HCT116 (cell line): ENCODE measurements at regions not wholly inside any gene's neighbourhood (a gene's known extent, or its start where the extent isn't known, plus 50 kb on each side); places are given as distances from the start of the nearest gene placed in this dataset.

Experiments used
- ATAC-seq: fragments of 200-7000 bp; cut with Tn5 transposase; 2 replicates; pipeline ENCODE4 v1.9.1; 2020; ENCODE audit warnings: mild to moderate bottlenecking, moderate library complexity
- BruUV-seq: library from RNA; stranded (reverse); fragments of 400-500 nt; replicated peaks from 2 replicates; lab custom pipeline; 2021; lab: Mats Ljungman, UMichigan
- CTCF ChIA-PET: fragments of 300-600 bp; sonication (Branson Sonifier 250); formaldehyde crosslinking; loops from one replicate; lab custom pipeline; 2021; ENCODE audit warnings: antibody characterized with exemption; lab: Charles Lee
- POLR2A ChIA-PET: fragments of 300-600, 350-600 bp; sonication (Branson Sonifier 250); formaldehyde crosslinking; loops from one replicate; lab custom pipeline; 2021; ENCODE audit warnings: antibody characterized with exemption; lab: Charles Lee
- RAD21 ChIA-PET, 2 experiments: fragments of 300-600 bp; sonication (Branson Sonifier 250); formaldehyde crosslinking; loops; one replicate each; lab custom pipeline; 2023; ENCODE audit warnings: low total read pairs in 2 of 2; ENCODE audit not compliant: uncharacterized antibody in 2 of 2, unreplicated experiment in 2 of 2, low non-redundant PET in 1 of 2; lab: Charles Lee
- DNase-seq: peaks from one replicate; pipeline ENCODE4 v3.0.0-alpha.2; 2010; ENCODE audit warnings: low read depth, low spot score
- H2AFZ ChIP-seq: fragments of 200-600 bp; shearing (Covaris generic), sonication (generic); 2 replicates; pipeline ENCODE4 v1.6.1; 2017; ENCODE audit warnings: low read depth, mixed run types, mixed read lengths, antibody characterized with exemption, low read length; ENCODE audit not compliant: poor library complexity, severe bottlenecking
- H3K27ac ChIP-seq: 2 replicates; pipeline ENCODE4 v1.5.1; 2012; ENCODE audit warnings: low read depth, low read length
- H3K27me3 ChIP-seq: fragments of 200-600 bp; sonication (generic); 2 replicates; pipeline ENCODE4 v1.6.1; 2016; ENCODE audit warnings: mixed run types, low read length, mixed read lengths; ENCODE audit not compliant: insufficient read depth
- H3K36me3 ChIP-seq, 2 experiments: fragments of 200-500 bp in 1 of 2; fragments of 200-600 bp in 1 of 2; sonication (Bioruptor generic) in 1 of 2; sonication (generic) in 1 of 2; 2 replicates each; pipeline versions ENCODE4 v1.5.1 to v1.6.1; 2014 to 2016; ENCODE audit warnings: low read length in 2 of 2, inconsistent platforms in 1 of 2, mixed read lengths in 1 of 2, mixed run types in 1 of 2; ENCODE audit not compliant: insufficient read depth in 2 of 2, control insufficient read depth in 1 of 2
- H3K4me1 ChIP-seq, 2 experiments: fragments of 200-600 bp in 1 of 2; sonication (generic) in 1 of 2; 2 replicates each; pipeline versions ENCODE4 v1.5.1 to v1.6.1; 2012 to 2017; ENCODE audit warnings: low read length in 2 of 2, inconsistent platforms in 1 of 2, mild to moderate bottlenecking in 1 of 2, mixed read lengths in 1 of 2, mixed run types in 1 of 2, moderate library complexity in 1 of 2; ENCODE audit not compliant: insufficient read depth in 2 of 2, control insufficient read depth in 1 of 2
- H3K4me2 ChIP-seq: fragments of 200-600 bp; sonication (generic); 2 replicates; pipeline ENCODE4 v1.6.1; 2017; ENCODE audit warnings: mixed run types, low read length, mixed read lengths
- H3K4me3 ChIP-seq, 2 experiments: fragments of 200-600 bp in 1 of 2; sonication (generic) in 1 of 2; replicated peaks in 1 of 2; 2 replicates each; pipeline ENCODE4 v1.5.1; 2011 to 2016; ENCODE audit warnings: low read length in 2 of 2, control low read depth in 1 of 2, low read depth in 1 of 2, mild to moderate bottlenecking in 1 of 2, mixed read lengths in 1 of 2, mixed run types in 1 of 2
- H3K79me2 ChIP-seq: fragments of 200-600 bp; sonication (generic); 2 replicates; pipeline ENCODE4 v1.6.1; 2017; ENCODE audit warnings: mild to moderate bottlenecking, mixed run types, low read length, moderate library complexity, mixed read lengths; ENCODE audit not compliant: insufficient read depth
- H3K9ac ChIP-seq: fragments of 200-600 bp; sonication (generic); 2 replicates; pipeline ENCODE4 v1.6.1; 2016; ENCODE audit warnings: low read length, mixed read lengths
- H3K9me2 ChIP-seq: fragments of 200-600 bp; sonication (generic), shearing (Covaris generic); 2 replicates; pipeline ENCODE4 v1.6.1; 2017; ENCODE audit warnings: mixed run types, mild to moderate bottlenecking, moderate library complexity; ENCODE audit not compliant: insufficient read depth
- H3K9me3 ChIP-seq, 2 experiments: fragments of 200-500 bp in 1 of 2; fragments of 200-600 bp in 1 of 2; sonication (Bioruptor generic) in 1 of 2; sonication (generic) in 1 of 2; 2 replicates each; pipeline ENCODE4 v1.6.1; 2014 to 2017; ENCODE audit warnings: low read length in 2 of 2, mixed read lengths in 2 of 2, inconsistent platforms in 1 of 2, low read depth in 1 of 2, mild to moderate bottlenecking in 1 of 2, mixed run types in 1 of 2, moderate library complexity in 1 of 2; ENCODE audit not compliant: control insufficient read depth in 1 of 2, insufficient read depth in 1 of 2
- H4K20me1 ChIP-seq: fragments of 200-600 bp; sonication (generic), shearing (Covaris generic); 2 replicates; pipeline ENCODE4 v1.6.1; 2017; ENCODE audit warnings: mixed run types, mild to moderate bottlenecking, moderate library complexity; ENCODE audit not compliant: insufficient read depth
- CBX3 ChIP-seq: IDR thresholded peaks from 2 replicates; pipeline ENCODE4 v1.6.1; 2012; ENCODE audit warnings: low read depth
- CEBPB ChIP-seq: IDR thresholded peaks from 2 replicates; pipeline ENCODE4 v1.6.1; 2012; ENCODE audit warnings: low read depth
- EZH2 ChIP-seq: fragments of 200-600 bp; sonication (generic); IDR thresholded peaks from 2 replicates; pipeline ENCODE4 v1.6.1; 2017; ENCODE audit warnings: antibody characterized with exemption, mixed run types
- JUND ChIP-seq: IDR thresholded peaks from 2 replicates; pipeline ENCODE4 v1.6.1; 2012
- MAX ChIP-seq: IDR thresholded peaks from 2 replicates; pipeline ENCODE4 v1.6.1; 2012
- RAD21 ChIP-seq: IDR thresholded peaks from 2 replicates; pipeline ENCODE4 v1.6.1; 2012; ENCODE audit warnings: low read depth, mild to moderate bottlenecking
- REST ChIP-seq: IDR thresholded peaks from 2 replicates; pipeline ENCODE4 v1.6.1; 2012; ENCODE audit warnings: low read depth
- SIN3A ChIP-seq: IDR thresholded peaks from 2 replicates; pipeline ENCODE4 v1.6.1; 2012; ENCODE audit warnings: low read depth
- TCF7L2 ChIP-seq: IDR thresholded peaks from 2 replicates; pipeline ENCODE4 v1.7.0; 2011; ENCODE audit warnings: borderline replicate concordance, inconsistent platforms; ENCODE audit not compliant: insufficient read depth, insufficient read length; ENCODE audit errors: extremely low read depth
- ZFX ChIP-seq: fragments of 450-650 bp; IDR thresholded peaks from 2 replicates; pipeline ENCODE4 v1.6.1; 2017
- intact Hi-C: fragments of 100-400 bp; cut with micrococcal nuclease; formaldehyde crosslinking; loops from 2 replicates; pipeline ENCODE4 v1.10.0; 2022
- TF ChIP-seq, protein P1 (sequence below), 3 experiments: fragments of 200-600 bp in 1 of 3; sonication (generic) in 1 of 3; IDR thresholded peaks in 2 of 3; conservative IDR thresholded peaks in 1 of 3; 2 replicates each; pipeline ENCODE4 v1.5.1; 2012 to 2017; ENCODE audit warnings: low read depth in 2 of 3, low read length in 2 of 3, antibody characterized with exemption in 1 of 3, borderline replicate concordance in 1 of 3, control low read depth in 1 of 3, mild to moderate bottlenecking in 1 of 3, mixed read lengths in 1 of 3, mixed run types in 1 of 3, moderate library complexity in 1 of 3; ENCODE audit not compliant: insufficient read depth in 1 of 3

- H3K36me3 ChIP-seq: no peaks in the 10 kb centered on the region
- no peak for DNase-seq
- peaks cover 3 to 30% of the 10 kb centered on the region in 2 experiments; a peak in 3 of 4 replicates for H3K4me1 ChIP-seq
- TF ChIP-seq, protein P1, sequence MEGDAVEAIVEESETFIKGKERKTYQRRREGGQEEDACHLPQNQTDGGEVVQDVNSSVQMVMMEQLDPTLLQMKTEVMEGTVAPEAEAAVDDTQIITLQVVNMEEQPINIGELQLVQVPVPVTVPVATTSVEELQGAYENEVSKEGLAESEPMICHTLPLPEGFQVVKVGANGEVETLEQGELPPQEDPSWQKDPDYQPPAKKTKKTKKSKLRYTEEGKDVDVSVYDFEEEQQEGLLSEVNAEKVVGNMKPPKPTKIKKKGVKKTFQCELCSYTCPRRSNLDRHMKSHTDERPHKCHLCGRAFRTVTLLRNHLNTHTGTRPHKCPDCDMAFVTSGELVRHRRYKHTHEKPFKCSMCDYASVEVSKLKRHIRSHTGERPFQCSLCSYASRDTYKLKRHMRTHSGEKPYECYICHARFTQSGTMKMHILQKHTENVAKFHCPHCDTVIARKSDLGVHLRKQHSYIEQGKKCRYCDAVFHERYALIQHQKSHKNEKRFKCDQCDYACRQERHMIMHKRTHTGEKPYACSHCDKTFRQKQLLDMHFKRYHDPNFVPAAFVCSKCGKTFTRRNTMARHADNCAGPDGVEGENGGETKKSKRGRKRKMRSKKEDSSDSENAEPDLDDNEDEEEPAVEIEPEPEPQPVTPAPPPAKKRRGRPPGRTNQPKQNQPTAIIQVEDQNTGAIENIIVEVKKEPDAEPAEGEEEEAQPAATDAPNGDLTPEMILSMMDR (IDR thresholded peaks at IDR 0.05 in 2 of 3, conservative IDR thresholded peaks at IDR 0.05 in 1 of 3; ENCODE audit: borderline replicate concordance in 1 of 3, insufficient read depth in 1 of 3, low read depth in 2 of 3, low read length in 2 of 3): peak in 1 of 3 experiments; percentile 16; a peak in 1 of 6 replicates
- TF ChIP-seq CBX3 (no peak), MAX (no peak)
- no peaks in the 10 kb centered on the region for H3K9me3 ChIP-seq
- ATAC-seq: no peak
- POLR2A ChIA-PET: no interaction called here
- BruUV-seq: no TSS peak
- H2AFZ ChIP-seq: peak overlapping the region; percentile 76
- intact Hi-C loops: no loop called here
- no peaks in the 10 kb centered on the region for H3K9me2 ChIP-seq
- H3K4me3 ChIP-seq: no peak overlapping the region
- H3K4me2 ChIP-seq: no peak overlapping the region
- RAD21 ChIA-PET: no interaction called here
- H3K9ac ChIP-seq: no peak overlapping the region
- CTCF ChIA-PET: no interaction called here
- no peak overlapping the region for H3K27ac ChIP-seq
- H4K20me1 ChIP-seq: no peaks in the 10 kb centered on the region
- H3K27me3 ChIP-seq: no peaks in the 10 kb centered on the region
- H3K79me2 ChIP-seq: no peaks in the 10 kb centered on the region
Measured at GRCh38 chr4:186778134-186778533, 54.5 kb upstream of the FAT1 start.

DNA sequence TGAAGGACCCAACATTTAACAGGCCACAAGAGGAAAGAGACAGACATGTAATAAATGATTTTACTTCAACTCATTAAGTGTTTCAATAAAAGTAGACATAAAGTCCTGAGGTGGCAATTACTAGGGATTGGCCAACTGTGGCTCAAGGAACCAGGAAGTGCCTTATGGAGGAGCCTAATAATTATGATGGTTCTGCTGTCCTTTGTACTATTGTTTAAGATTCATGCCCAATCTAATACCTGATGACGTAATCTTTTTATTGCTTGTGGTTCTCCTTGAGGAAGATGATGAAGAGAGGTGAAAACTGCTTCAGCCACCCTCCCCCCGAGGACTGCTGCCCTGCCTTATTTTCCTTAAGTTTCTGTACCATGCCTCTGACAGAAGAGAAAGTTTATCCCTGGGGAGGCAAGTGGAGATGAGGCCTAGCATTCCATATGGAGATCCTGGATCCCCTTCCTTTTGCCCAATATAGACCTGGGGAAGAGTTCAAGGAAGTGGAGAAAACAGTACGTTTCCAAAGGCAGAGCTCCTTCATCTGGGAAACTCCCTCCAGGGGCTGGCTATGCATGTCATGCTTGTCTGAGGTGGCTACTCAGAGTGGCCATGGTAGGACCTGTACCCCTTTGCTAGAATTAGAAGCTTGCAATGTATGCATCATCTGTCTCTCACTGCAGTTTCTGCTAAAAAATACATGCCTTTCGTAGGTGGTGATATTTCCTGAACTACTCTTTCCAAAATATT is 56.8 kb upstream of the FAT1 start:
- Histone ChIP-seq H3K9me3 (no peaks in the 10 kb centered on the region), H2AFZ (peak overlapping the region; percentile 90), H3K27me3 (no peaks in the 10 kb centered on the region), H3K9me2 (no peaks in the 10 kb centered on the region), H3K27ac (no peak overlapping the region), H4K20me1 (no peaks in the 10 kb centered on the region), H3K36me3 (no peaks in the 10 kb centered on the region), H3K79me2 (no peaks in the 10 kb centered on the region), H3K4me2 (0 out of 2 replicates have a peak overlapping the region, but pooled peaks have one; percentile 3), H3K4me3 (no peak overlapping the region), H3K4me1 (peaks cover 3 to 30% of the 10 kb centered on the region in 2 experiments; a peak in 3 of 4 replicates), H3K9ac (no peak overlapping the region)
- POLR2A ChIA-PET: interaction anchor here (1.7 kb wide), 1 partner anchor 15 kb away, joined by 8 read pairs; no protein-coding TSS in a partner anchor
- RAD21 ChIA-PET: interaction anchor here in 1 of 2 experiments (0.5 kb wide), 1 partner anchor 26 kb away, joined by 3 read pairs; no protein-coding TSS in a partner anchor
- DNase-seq (no peak), ATAC-seq (no peak)
- intact Hi-C loops: no loop called here
- BruUV-seq: no TSS peak
- CTCF ChIA-PET: interaction anchor here (0.6 kb wide), 1 partner anchor 10 kb away, joined by 3 read pairs; no protein-coding TSS in a partner anchor
- TF ChIP-seq REST: no peak
- no peak for TF ChIP-seq TCF7L2
- no peak for TF ChIP-seq CEBPB
- TF ChIP-seq ZFX: no peak
- TF ChIP-seq SIN3A: no peak
- TF ChIP-seq JUND: no peak
- no peak for TF ChIP-seq EZH2
- no peak for TF ChIP-seq RAD21
